ENCODE measurements at regions not wholly inside any gene's neighbourhood (a gene's known extent, or its start where the extent isn't known, plus 50 kb on each side); places are given as distances from the start of the nearest gene placed in this dataset.

DNA sequence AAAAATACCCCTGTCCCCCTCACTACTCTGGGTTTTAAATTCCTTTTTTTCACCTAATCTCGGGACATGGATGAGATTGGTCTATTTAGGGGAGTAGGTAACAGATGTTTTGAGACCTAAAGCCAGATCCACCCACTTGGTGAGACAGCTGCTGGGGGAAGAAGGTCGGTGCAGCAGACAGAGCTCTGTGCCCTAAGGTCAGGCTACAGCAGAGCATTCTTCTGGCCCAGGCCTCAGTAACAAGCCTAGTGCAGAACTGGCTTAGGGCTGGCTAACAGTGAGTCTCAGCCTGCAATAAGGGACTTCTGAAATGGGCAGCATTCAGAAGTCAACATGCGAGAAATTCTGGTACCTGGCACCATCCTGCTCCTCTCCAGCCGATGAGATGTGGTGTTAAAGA is 444.9 kb upstream of the KIRREL3 start:
- Histone ChIP-seq H3K36me3 (ENCODE audit: control insufficient read depth in 1 of 2, insufficient read depth in 2 of 2, low read depth in 1 of 2, low read length in 2 of 2) (no peaks in the 10 kb centered on the region), H3K9ac (ENCODE audit: low read length) (no peak overlapping the region), H3K4me3 (ENCODE audit: insufficient read depth in 1 of 2, low read depth in 1 of 2, low read length in 2 of 2) (no peak overlapping the region), H3K18ac (ENCODE audit: low read depth in 1 of 2, low read length in 2 of 2) (no peak overlapping the region), H2BK15ac (ENCODE audit: low read depth, poor library complexity, severe bottlenecking) (no peak overlapping the region), H3K27me3 (ENCODE audit: control insufficient read depth in 1 of 2, insufficient read depth in 1 of 2, low read length in 2 of 2) (no peaks in the 10 kb centered on the region), H2BK5ac (ENCODE audit: low read depth, low read length, poor library complexity, severe bottlenecking) (no peak overlapping the region), H4K8ac (ENCODE audit: low read length) (no peak overlapping the region), H3K14ac (ENCODE audit: low read length in 2 of 2) (no peak overlapping the region), H3K4ac (ENCODE audit: low read depth in 1 of 2, low read length in 2 of 2) (no peak overlapping the region), H3K23ac (ENCODE audit: low read length in 2 of 2) (no peak overlapping the region), H2BK12ac (ENCODE audit: low read length in 2 of 2) (no peak overlapping the region), H4K91ac (ENCODE audit: low read length) (no peak overlapping the region), H2AK5ac (ENCODE audit: low read length, severe bottlenecking) (no peak overlapping the region), H3K4me1 (ENCODE audit: control insufficient read depth, insufficient read depth, low read depth, low read length) (no peaks in the 10 kb centered on the region), H2BK120ac (ENCODE audit: low read depth, low read length) (no peak overlapping the region), H3K4me2 (ENCODE audit: low read length, poor library complexity, severe bottlenecking) (no peak overlapping the region), H3K9me3 (ENCODE audit: control insufficient read depth, low read length) (no peaks in the 10 kb centered on the region), H3K27ac (ENCODE audit: low read length, poor library complexity, severe bottlenecking) (no peak overlapping the region), H2AFZ (ENCODE audit: low read depth, low read length) (no peak overlapping the region), H3K79me1 (replicated peaks; ENCODE audit: low read length, poor library complexity, severe bottlenecking) (no peaks in the 10 kb centered on the region)
- 60% methylated on average over 3 of the region's 4 CpGs for WGBS
- no peak for DNase-seq

- no peak overlapping the region for H3K27ac ChIP-seq (ENCODE audit: low read length, poor library complexity, severe bottlenecking)
- no peak overlapping the region for H2BK15ac ChIP-seq (ENCODE audit: low read depth, poor library complexity, severe bottlenecking)
- no peak overlapping the region for H3K4me3 ChIP-seq (ENCODE audit: insufficient read depth in 1 of 2, low read depth in 1 of 2, low read length in 2 of 2)
- H4K91ac ChIP-seq (ENCODE audit: low read length), result no peak overlapping the region
- no peak overlapping the region for H4K8ac ChIP-seq (ENCODE audit: low read length)
- 39% methylated on average over 2 of the region's 2 CpGs for WGBS
- no peaks in the 10 kb centered on the region for H3K9me3 ChIP-seq (ENCODE audit: control insufficient read depth, low read length)
- H3K4me2 ChIP-seq (ENCODE audit: low read length, poor library complexity, severe bottlenecking), result no peak overlapping the region
- H3K4ac ChIP-seq (ENCODE audit: low read depth in 1 of 2, low read length in 2 of 2), result no peak overlapping the region
- DNase-seq, result no peak
- no peak overlapping the region for H2BK12ac ChIP-seq (ENCODE audit: low read length in 2 of 2)
- no peaks in the 10 kb centered on the region for H3K27me3 ChIP-seq (ENCODE audit: control insufficient read depth in 1 of 2, insufficient read depth in 1 of 2, low read length in 2 of 2)
- H3K18ac ChIP-seq (ENCODE audit: low read depth in 1 of 2, low read length in 2 of 2), result no peak overlapping the region
- no peak overlapping the region for H2AFZ ChIP-seq (ENCODE audit: low read depth, low read length)
- H2BK120ac ChIP-seq (ENCODE audit: low read depth, low read length), result no peak overlapping the region
- no peak overlapping the region for H3K14ac ChIP-seq (ENCODE audit: low read length in 2 of 2)
- no peaks in the 10 kb centered on the region for H3K79me1 ChIP-seq (replicated peaks; ENCODE audit: low read length, poor library complexity, severe bottlenecking)
- H3K36me3 ChIP-seq (ENCODE audit: control insufficient read depth in 1 of 2, insufficient read depth in 2 of 2, low read depth in 1 of 2, low read length in 2 of 2), result no peaks in the 10 kb centered on the region
- H3K23ac ChIP-seq (ENCODE audit: low read length in 2 of 2), result no peak overlapping the region
- H3K4me1 ChIP-seq (ENCODE audit: control insufficient read depth, insufficient read depth, low read depth, low read length), result no peaks in the 10 kb centered on the region
- no peak overlapping the region for H2AK5ac ChIP-seq (ENCODE audit: low read length, severe bottlenecking)
- no peak overlapping the region for H3K9ac ChIP-seq (ENCODE audit: low read length)
- no peak overlapping the region for H2BK5ac ChIP-seq (ENCODE audit: low read depth, low read length, poor library complexity, severe bottlenecking)
These were observed 442.7 kb upstream of the KIRREL3 start for GRCh38 chr11:127443297-127443696.

GRCh38 chr11:127440616-127441015 is 440.0 kb upstream of the KIRREL3 start:
- DNase-seq, result no peak
- WGBS, result 92% methylated on average over 2 of the region's 3 CpGs

DNA sequence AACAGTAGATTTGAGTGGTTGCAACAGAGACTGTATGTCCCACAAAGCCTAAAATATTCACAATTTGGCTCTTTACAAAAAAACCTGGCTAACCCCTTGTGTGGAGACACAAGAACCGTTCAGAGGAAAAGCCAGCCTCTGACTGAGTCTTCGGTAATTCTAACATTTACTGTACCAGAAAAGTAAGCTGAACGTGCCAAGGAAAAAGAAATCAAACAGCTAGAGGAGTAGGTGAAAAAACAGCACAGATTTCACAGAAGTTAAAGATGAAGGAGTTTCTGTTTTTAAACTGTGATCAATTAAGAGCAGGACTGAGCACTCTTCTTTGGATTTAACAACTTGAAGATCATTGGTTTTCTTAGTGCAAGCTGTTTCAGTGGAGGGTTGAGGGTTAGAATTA is 424.7 kb upstream of the KIRREL3 start:
- WGBS, result 74% methylated on average over 3 of the region's 3 CpGs
- H2AK5ac ChIP-seq (ENCODE audit: low read length, severe bottlenecking), result no peak overlapping the region

More at GRCh38 chr11:127440616-127441015, 440.0 kb upstream of the KIRREL3 start:
- Histone ChIP-seq H3K79me1 (replicated peaks; ENCODE audit: low read length, poor library complexity, severe bottlenecking) (no peaks in the 10 kb centered on the region), H2BK15ac (ENCODE audit: low read depth, poor library complexity, severe bottlenecking) (no peak overlapping the region), H3K18ac (ENCODE audit: low read depth in 1 of 2, low read length in 2 of 2) (no peak overlapping the region), H4K8ac (ENCODE audit: low read length) (no peak overlapping the region), H3K4me3 (ENCODE audit: insufficient read depth in 1 of 2, low read depth in 1 of 2, low read length in 2 of 2) (no peak overlapping the region), H3K27me3 (ENCODE audit: control insufficient read depth in 1 of 2, insufficient read depth in 1 of 2, low read length in 2 of 2) (no peaks in the 10 kb centered on the region), H3K36me3 (ENCODE audit: control insufficient read depth in 1 of 2, insufficient read depth in 2 of 2, low read depth in 1 of 2, low read length in 2 of 2) (no peaks in the 10 kb centered on the region), H3K14ac (ENCODE audit: low read length in 2 of 2) (no peak overlapping the region), H2BK12ac (ENCODE audit: low read length in 2 of 2) (no peak overlapping the region), H4K91ac (ENCODE audit: low read length) (no peak overlapping the region), H3K23ac (ENCODE audit: low read length in 2 of 2) (no peak overlapping the region), H2BK120ac (ENCODE audit: low read depth, low read length) (no peak overlapping the region), H3K4me1 (ENCODE audit: control insufficient read depth, insufficient read depth, low read depth, low read length) (no peaks in the 10 kb centered on the region), H3K9me3 (ENCODE audit: control insufficient read depth, low read length) (no peaks in the 10 kb centered on the region), H2AFZ (ENCODE audit: low read depth, low read length) (no peak overlapping the region), H3K27ac (ENCODE audit: low read length, poor library complexity, severe bottlenecking) (no peak overlapping the region), H2BK5ac (ENCODE audit: low read depth, low read length, poor library complexity, severe bottlenecking) (no peak overlapping the region), H3K9ac (ENCODE audit: low read length) (no peak overlapping the region), H2AK5ac (ENCODE audit: low read length, severe bottlenecking) (no peak overlapping the region), H3K4ac (ENCODE audit: low read depth in 1 of 2, low read length in 2 of 2) (no peak overlapping the region), H3K4me2 (ENCODE audit: low read length, poor library complexity, severe bottlenecking) (no peak overlapping the region)

More for the DNA sequence above, 424.7 kb upstream of the KIRREL3 start:
- no peak overlapping the region for H2AFZ ChIP-seq (ENCODE audit: low read depth, low read length)
- H3K18ac ChIP-seq (ENCODE audit: low read depth in 1 of 2, low read length in 2 of 2), result no peak overlapping the region
- no peak overlapping the region for H3K27ac ChIP-seq (ENCODE audit: low read length, poor library complexity, severe bottlenecking)
- no peak overlapping the region for H4K91ac ChIP-seq (ENCODE audit: low read length)
- H3K4ac ChIP-seq (ENCODE audit: low read depth in 1 of 2, low read length in 2 of 2), result no peak overlapping the region
- DNase-seq, result no peak
- H3K4me3 ChIP-seq (ENCODE audit: insufficient read depth in 1 of 2, low read depth in 1 of 2, low read length in 2 of 2), result no peak overlapping the region
- H3K79me1 ChIP-seq (replicated peaks; ENCODE audit: low read length, poor library complexity, severe bottlenecking), result no peaks in the 10 kb centered on the region
- no peak overlapping the region for H4K8ac ChIP-seq (ENCODE audit: low read length)
- no peaks in the 10 kb centered on the region for H3K36me3 ChIP-seq (ENCODE audit: control insufficient read depth in 1 of 2, insufficient read depth in 2 of 2, low read depth in 1 of 2, low read length in 2 of 2)
- H3K9me3 ChIP-seq (ENCODE audit: control insufficient read depth, low read length), result no peaks in the 10 kb centered on the region
- H2BK12ac ChIP-seq (ENCODE audit: low read length in 2 of 2), result no peak overlapping the region
- H3K27me3 ChIP-seq (ENCODE audit: control insufficient read depth in 1 of 2, insufficient read depth in 1 of 2, low read length in 2 of 2), result no peaks in the 10 kb centered on the region
- no peak overlapping the region for H2BK120ac ChIP-seq (ENCODE audit: low read depth, low read length)
- no peak overlapping the region for H3K23ac ChIP-seq (ENCODE audit: low read length in 2 of 2)
- no peak overlapping the region for H3K4me2 ChIP-seq (ENCODE audit: low read length, poor library complexity, severe bottlenecking)
- H3K9ac ChIP-seq (ENCODE audit: low read length), result no peak overlapping the region
- no peak overlapping the region for H2BK5ac ChIP-seq (ENCODE audit: low read depth, low read length, poor library complexity, severe bottlenecking)
- no peaks in the 10 kb centered on the region for H3K4me1 ChIP-seq (ENCODE audit: control insufficient read depth, insufficient read depth, low read depth, low read length)
- H3K14ac ChIP-seq (ENCODE audit: low read length in 2 of 2), result no peak overlapping the region
- no peak overlapping the region for H2BK15ac ChIP-seq (ENCODE audit: low read depth, poor library complexity, severe bottlenecking)

All from mesenchymal stem cell (in vitro differentiated cells and primary cell).